RWPE2 (cell line): ENCODE measurements at regions not wholly inside any gene's neighbourhood (a gene's known extent, or its start where the extent isn't known, plus 50 kb on each side); places are given as distances from the start of the nearest gene placed in this dataset.

Source experiments
- ATAC-seq: fragments of 200-7000 bp; cut with Tn5 transposase; 3 replicates; pipeline ENCODE4 v1.9.1; 2021; ENCODE audit warnings: low read depth
- DNase-seq: peaks from one replicate; pipeline ENCODE4 v3.0.0-alpha.2; 2020; ENCODE audit warnings: low spot score
- H3K27ac ChIP-seq: fragments of 450-650 bp; 2 replicates; pipeline ENCODE4 v1.5.1; 2017; ENCODE audit warnings: mild to moderate bottlenecking; ENCODE audit not compliant: poor library complexity, severe bottlenecking
- H3K27me3 ChIP-seq: fragments of 250-450 bp; sonication (Bioruptor Pico); 2 replicates; pipeline ENCODE4 v1.5.1; 2021; ENCODE audit warnings: mild to moderate bottlenecking, moderate library complexity; ENCODE audit not compliant: insufficient read depth, poor library complexity, severe bottlenecking
- H3K36me3 ChIP-seq: fragments of 250-450 bp; sonication (Bioruptor Pico); 2 replicates; pipeline ENCODE4 v1.5.1; 2020; ENCODE audit warnings: low read depth, mild to moderate bottlenecking, moderate library complexity
- H3K4me1 ChIP-seq: fragments of 250-450 bp; sonication (Bioruptor Pico); 2 replicates; pipeline ENCODE4 v1.5.1; 2021; ENCODE audit warnings: mild to moderate bottlenecking, moderate library complexity; ENCODE audit not compliant: insufficient read depth, poor library complexity, severe bottlenecking
- H3K4me3 ChIP-seq: fragments of 250-450 bp; sonication (Bioruptor Pico); 2 replicates; pipeline ENCODE4 v1.5.1; 2021; ENCODE audit warnings: mild to moderate bottlenecking, moderate library complexity; ENCODE audit not compliant: severe bottlenecking
- H3K9me3 ChIP-seq: fragments of 250-450 bp; sonication (Bioruptor Pico); 2 replicates; pipeline ENCODE4 v1.5.1; 2021; ENCODE audit warnings: mild to moderate bottlenecking, moderate library complexity; ENCODE audit not compliant: severe bottlenecking
- CTCF ChIP-seq: fragments of 450-650 bp; IDR thresholded peaks from one replicate; pipeline ENCODE4 v1.5.1; 2017; ENCODE audit warnings: mild to moderate bottlenecking, moderate library complexity; ENCODE audit not compliant: poor library complexity, severe bottlenecking

- no peaks in the 10 kb centered on the region for H3K27me3 ChIP-seq
- no peak for TF ChIP-seq CTCF
- ATAC-seq (no peak), DNase-seq (no peak)
- no peak overlapping the region for H3K27ac ChIP-seq
- no peak overlapping the region for H3K4me3 ChIP-seq
- no peaks in the 10 kb centered on the region for H3K9me3 ChIP-seq
- no peaks in the 10 kb centered on the region for H3K36me3 ChIP-seq
- H3K4me1 ChIP-seq = no peaks in the 10 kb centered on the region
Measured at GRCh38 chr5:145233461-145233860, 601.7 kb downstream of the PRELID2 start.

GRCh38 chr5:145230781-145231180 lies 604.4 kb downstream of the PRELID2 start:
- no peak for ATAC-seq
- H3K9me3 ChIP-seq = no peaks in the 10 kb centered on the region
- no peak overlapping the region for H3K27ac ChIP-seq
- no peaks in the 10 kb centered on the region for H3K27me3 ChIP-seq
- no peak for TF ChIP-seq CTCF
- H3K36me3 ChIP-seq = no peaks in the 10 kb centered on the region
- H3K4me1 ChIP-seq = no peaks in the 10 kb centered on the region
- no peak for DNase-seq
- H3K4me3 ChIP-seq = no peak overlapping the region

GRCh38 chr5:145228564-145228963 lies 606.6 kb downstream of the PRELID2 start:
- ATAC-seq = no peak
- H3K4me1 ChIP-seq = no peaks in the 10 kb centered on the region
- no peak for TF ChIP-seq CTCF
- H3K4me3 ChIP-seq = no peak overlapping the region
- no peak for DNase-seq
- no peak overlapping the region for H3K27ac ChIP-seq
- no peaks in the 10 kb centered on the region for H3K9me3 ChIP-seq
- H3K27me3 ChIP-seq = no peaks in the 10 kb centered on the region
- no peaks in the 10 kb centered on the region for H3K36me3 ChIP-seq

- DNase-seq = no peak
Measured at GRCh38 chr5:145227881-145228280, 607.3 kb downstream of the PRELID2 start.

GRCh38 chr5:145226726-145227125 lies 608.4 kb downstream of the PRELID2 start:
- Histone ChIP-seq H3K27ac (no peak overlapping the region), H3K9me3 (no peaks in the 10 kb centered on the region), H3K4me3 (no peak overlapping the region), H3K27me3 (no peaks in the 10 kb centered on the region), H3K36me3 (no peaks in the 10 kb centered on the region), H3K4me1 (no peaks in the 10 kb centered on the region)
- no peak for TF ChIP-seq CTCF
- no peak for DNase-seq
- ATAC-seq = no peak

More at GRCh38 chr5:145227881-145228280, 607.3 kb downstream of the PRELID2 start:
- Histone ChIP-seq H3K27ac (no peak overlapping the region), H3K9me3 (no peaks in the 10 kb centered on the region), H3K4me3 (no peak overlapping the region), H3K27me3 (no peaks in the 10 kb centered on the region), H3K36me3 (no peaks in the 10 kb centered on the region), H3K4me1 (no peaks in the 10 kb centered on the region)
- no peak for TF ChIP-seq CTCF
- ATAC-seq = no peak
